Endothelial cell of umbilical vein (primary cell): ENCODE measurements at regions not wholly inside any gene's neighbourhood (a gene's known extent, or its start where the extent isn't known, plus 50 kb on each side); places are given as distances from the start of the nearest gene placed in this dataset.

Experiments
- EZH2 ChIP-seq: IDR thresholded peaks from 2 replicates; pipeline ENCODE4 v1.6.1; 2012; ENCODE audit warnings: borderline replicate concordance, low read depth, mild to moderate bottlenecking, moderate library complexity, low read length, inconsistent platforms; ENCODE audit not compliant: severe bottlenecking
- JUN ChIP-seq: IDR thresholded peaks from 2 replicates; pipeline ENCODE4 v1.6.1; 2011; ENCODE audit warnings: borderline replicate concordance, low read depth; ENCODE audit not compliant: insufficient read length, insufficient read depth
- POLR2A ChIP-seq: IDR thresholded peaks from 2 replicates; pipeline ENCODE4 v1.6.1; 2012; ENCODE audit warnings: low read depth, mild to moderate bottlenecking, control low read depth, low read length
- POLR2AphosphoS5 ChIP-seq: IDR thresholded peaks from 2 replicates; pipeline ENCODE4 v1.6.1; 2012; ENCODE audit warnings: low read depth, mild to moderate bottlenecking, control low read depth, low read length, moderate library complexity; ENCODE audit not compliant: insufficient read depth
- TF ChIP-seq, protein P1 (sequence below), 2 donors: IDR thresholded peaks; 1 replicate in 1 of 2; 2 replicates in 1 of 2; pipeline ENCODE4 v1.5.1; 2011; ENCODE audit warnings: low read length in 2 of 2, mild to moderate bottlenecking in 2 of 2, moderate library complexity in 2 of 2, control low read depth in 1 of 2, inconsistent platforms in 1 of 2, low read depth in 1 of 2; ENCODE audit not compliant: insufficient read depth in 1 of 2; ENCODE audit errors: extremely low read depth in 1 of 2
- TF ChIP-seq, protein P2 (sequence below): IDR thresholded peaks from 2 replicates; pipeline ENCODE4 v1.6.1; 2011; ENCODE audit not compliant: insufficient read depth, insufficient read length

DNA sequence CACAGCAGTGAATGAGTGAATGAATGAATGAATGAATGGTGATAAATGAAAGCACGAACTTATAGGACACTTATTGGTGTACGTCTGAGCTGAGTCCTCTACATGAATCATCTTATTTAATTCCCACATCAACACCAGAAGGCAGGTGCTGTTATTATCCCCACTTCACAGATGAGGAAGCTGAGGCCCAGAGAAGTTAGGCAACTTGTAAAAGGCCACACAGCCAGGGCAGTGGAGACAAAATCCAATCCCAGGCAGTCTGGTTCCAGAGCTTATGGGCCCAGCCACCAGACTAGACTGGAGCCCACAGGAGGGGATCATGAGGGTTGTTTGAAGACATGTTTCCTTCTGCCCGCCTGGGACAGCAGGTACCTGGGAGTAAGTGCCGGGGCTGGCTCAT lies 364.0 kb downstream of the MN1 start:
- TF ChIP-seq, protein P1, sequence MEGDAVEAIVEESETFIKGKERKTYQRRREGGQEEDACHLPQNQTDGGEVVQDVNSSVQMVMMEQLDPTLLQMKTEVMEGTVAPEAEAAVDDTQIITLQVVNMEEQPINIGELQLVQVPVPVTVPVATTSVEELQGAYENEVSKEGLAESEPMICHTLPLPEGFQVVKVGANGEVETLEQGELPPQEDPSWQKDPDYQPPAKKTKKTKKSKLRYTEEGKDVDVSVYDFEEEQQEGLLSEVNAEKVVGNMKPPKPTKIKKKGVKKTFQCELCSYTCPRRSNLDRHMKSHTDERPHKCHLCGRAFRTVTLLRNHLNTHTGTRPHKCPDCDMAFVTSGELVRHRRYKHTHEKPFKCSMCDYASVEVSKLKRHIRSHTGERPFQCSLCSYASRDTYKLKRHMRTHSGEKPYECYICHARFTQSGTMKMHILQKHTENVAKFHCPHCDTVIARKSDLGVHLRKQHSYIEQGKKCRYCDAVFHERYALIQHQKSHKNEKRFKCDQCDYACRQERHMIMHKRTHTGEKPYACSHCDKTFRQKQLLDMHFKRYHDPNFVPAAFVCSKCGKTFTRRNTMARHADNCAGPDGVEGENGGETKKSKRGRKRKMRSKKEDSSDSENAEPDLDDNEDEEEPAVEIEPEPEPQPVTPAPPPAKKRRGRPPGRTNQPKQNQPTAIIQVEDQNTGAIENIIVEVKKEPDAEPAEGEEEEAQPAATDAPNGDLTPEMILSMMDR (IDR thresholded peaks at IDR 0.05; ENCODE audit: extremely low read depth in 1 of 2, insufficient read depth in 1 of 2, low read depth in 1 of 2, low read length in 2 of 2): no peak
- TF ChIP-seq POLR2A (no peak), POLR2AphosphoS5 (no peak), EZH2 (no peak), JUN (no peak)
- TF ChIP-seq, protein P2, sequence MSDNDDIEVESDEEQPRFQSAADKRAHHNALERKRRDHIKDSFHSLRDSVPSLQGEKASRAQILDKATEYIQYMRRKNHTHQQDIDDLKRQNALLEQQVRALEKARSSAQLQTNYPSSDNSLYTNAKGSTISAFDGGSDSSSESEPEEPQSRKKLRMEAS: no peak
